Breast epithelium (tissue), 3 donors: ENCODE measurements at regions not wholly inside any gene's neighbourhood (a gene's known extent, or its start where the extent isn't known, plus 50 kb on each side); places are given as distances from the start of the nearest gene placed in this dataset.

Experiments used
- CTCF ChIP-seq, 3 donors: fragments of 450-650 bp; IDR thresholded peaks; one replicate each; pipeline ENCODE4 v1.5.1; 2016 to 2017; ENCODE audit warnings: antibody characterized with exemption in 3 of 3, mild to moderate bottlenecking in 3 of 3, moderate library complexity in 3 of 3
- POLR2A ChIP-seq: fragments of 450-650 bp; IDR thresholded peaks from one replicate; pipeline ENCODE4 v1.6.1; 2016; ENCODE audit warnings: antibody characterized with exemption, mild to moderate bottlenecking, moderate library complexity

GRCh38 chr15:61383421-61383820 lies 154.3 kb upstream of the RORA start:
- TF ChIP-seq CTCF (IDR thresholded peaks at IDR 0.05) (no peak), POLR2A (no peak)
